ENCODE measurements at regions not wholly inside any gene's neighbourhood (a gene's known extent, or its start where the extent isn't known, plus 50 kb on each side); places are given as distances from the start of the nearest gene placed in this dataset.

GRCh38 chr16:5502944-5503343, 405.3 kb upstream of the EEF2KMT start:
- CTCF ChIA-PET, result no interaction called here
- H4K91ac ChIP-seq (ENCODE audit: insufficient read depth, low read depth, low read length), result no peak overlapping the region
- no peak overlapping the region for H3K14ac ChIP-seq (replicated peaks; ENCODE audit: low read depth, low read length)
- H3K4me3 ChIP-seq (ENCODE audit: insufficient read depth, low read depth, low read length), result no peak overlapping the region
- POLR2A ChIA-PET (ENCODE audit: unreplicated experiment), result no interaction called here
- H3K9me3 ChIP-seq (ENCODE audit: control insufficient read depth, insufficient read depth, low read length), result peaks cover 42% of the 10 kb centered on the region
- H2BK15ac ChIP-seq (ENCODE audit: low read depth, low read length), result no peak overlapping the region
- DNase-seq, result no peak
- WGBS, 2 experiments (ENCODE audit: extremely low coverage in 2 of 2, insufficient read length in 1 of 2), result no CpG with 5 or more reads among the region's 6 CpGs
- H3K36me3 ChIP-seq (ENCODE audit: control insufficient read depth, insufficient read depth, low read length), result no peaks in the 10 kb centered on the region
- H3K23ac ChIP-seq (ENCODE audit: low read depth, low read length), result no peak overlapping the region
- no peak overlapping the region for H3K18ac ChIP-seq (ENCODE audit: low read depth, low read length)
- H3K79me1 ChIP-seq (ENCODE audit: low read depth in 1 of 2, low read length in 2 of 2), result no peaks in the 10 kb centered on the region
- no peak overlapping the region for H3K27ac ChIP-seq (ENCODE audit: insufficient read depth, low read length)
- TF ChIP-seq FOS (IDR thresholded peaks at IDR 0.05; ENCODE audit: low read depth, low read length) (no peak), CEBPB (IDR thresholded peaks at IDR 0.05; ENCODE audit: low read depth, low read length) (no peak), RCOR1 (IDR thresholded peaks at IDR 0.05; ENCODE audit: insufficient replicate concordance, low read length) (no peak), RAD21 (IDR thresholded peaks at IDR 0.05; ENCODE audit: low read length) (no peak), NFE2L2 (IDR thresholded peaks at IDR 0.05; ENCODE audit: low read depth, low read length) (no peak), USF2 (IDR thresholded peaks at IDR 0.05; ENCODE audit: low read depth, low read length) (no peak), MAZ (IDR thresholded peaks at IDR 0.05; ENCODE audit: borderline replicate concordance, low read depth, low read length) (no peak), SMC3 (IDR thresholded peaks at IDR 0.05; ENCODE audit: low read depth, low read length) (no peak), POLR2A (IDR thresholded peaks at IDR 0.05; ENCODE audit: low read depth, low read length) (no peak), RFX5 (IDR thresholded peaks at IDR 0.05; ENCODE audit: low read depth, low read length) (no peak), CHD1 (IDR thresholded peaks at IDR 0.05; ENCODE audit: low read depth, low read length) (no peak)
- H4K20me1 ChIP-seq (ENCODE audit: insufficient read depth, low read length), result no peaks in the 10 kb centered on the region
- no peaks in the 10 kb centered on the region for H3K27me3 ChIP-seq (ENCODE audit: control insufficient read depth, insufficient read depth, low read length)
- no peak overlapping the region for H2BK5ac ChIP-seq (ENCODE audit: low read depth, low read length, poor library complexity, severe bottlenecking)
- H3K9me1 ChIP-seq (ENCODE audit: insufficient read depth, low read length), result no peaks in the 10 kb centered on the region
- intact Hi-C loops (cut with micrococcal nuclease), result no loop called here
- no peak overlapping the region for H2BK120ac ChIP-seq (ENCODE audit: low read depth, low read length)
- H4K5ac ChIP-seq (ENCODE audit: low read depth, low read length), result no peak overlapping the region
- no peaks in the 10 kb centered on the region for H3K4me1 ChIP-seq (ENCODE audit: control insufficient read depth, insufficient read depth, low read length)
- H3K56ac ChIP-seq (ENCODE audit: extremely low read depth, insufficient read depth, low read length), result no peak overlapping the region
- no peak overlapping the region for H2BK20ac ChIP-seq (ENCODE audit: low read depth, low read length)
- no peak overlapping the region for H3K9ac ChIP-seq (ENCODE audit: low read depth, low read length)
- H3K4ac ChIP-seq (ENCODE audit: low read depth, low read length), result no peak overlapping the region
- H3K4me2 ChIP-seq (ENCODE audit: low read depth, low read length), result no peak overlapping the region
- dilution Hi-C loops (cut with HindIII; ENCODE audit: low sequenced_read_pairs, unreplicated experiment), result no loop called here
- no peak overlapping the region for H2AK9ac ChIP-seq (replicated peaks; ENCODE audit: low read depth, low read length, poor library complexity)
- in situ Hi-C loops (cut with MboI; ENCODE audit: low sequenced_read_pairs), result no loop called here
- H2AFZ ChIP-seq (replicated peaks; ENCODE audit: low read length, poor library complexity), result no peak overlapping the region
- BruUV-seq (replicated peaks), result no TSS peak
- H4K8ac ChIP-seq (ENCODE audit: low read depth in 2 of 2, low read length in 2 of 2), result no peak overlapping the region
- H2AK5ac ChIP-seq (ENCODE audit: low read depth, low read length), result no peak overlapping the region
- no peak for ATAC-seq (ENCODE audit: low read depth)
